Choroid plexus epithelial cell (primary cell): ENCODE measurements at regions not wholly inside any gene's neighbourhood (a gene's known extent, or its start where the extent isn't known, plus 50 kb on each side); places are given as distances from the start of the nearest gene placed in this dataset.

Experiments
- DNase-seq: peaks from one replicate; pipeline ENCODE4 v3.0.0-alpha.2; 2010; ENCODE audit warnings: low read depth
- H3K4me3 ChIP-seq: 2 replicates; pipeline ENCODE4 v1.5.1; 2011; ENCODE audit warnings: low read depth, mild to moderate bottlenecking, control low read depth, low read length, moderate library complexity
- CTCF ChIP-seq: conservative IDR thresholded peaks from 2 replicates; pipeline ENCODE4 v1.5.1; 2011; ENCODE audit warnings: low read depth, mild to moderate bottlenecking, control low read depth, inconsistent platforms, low read length, moderate library complexity

DNA sequence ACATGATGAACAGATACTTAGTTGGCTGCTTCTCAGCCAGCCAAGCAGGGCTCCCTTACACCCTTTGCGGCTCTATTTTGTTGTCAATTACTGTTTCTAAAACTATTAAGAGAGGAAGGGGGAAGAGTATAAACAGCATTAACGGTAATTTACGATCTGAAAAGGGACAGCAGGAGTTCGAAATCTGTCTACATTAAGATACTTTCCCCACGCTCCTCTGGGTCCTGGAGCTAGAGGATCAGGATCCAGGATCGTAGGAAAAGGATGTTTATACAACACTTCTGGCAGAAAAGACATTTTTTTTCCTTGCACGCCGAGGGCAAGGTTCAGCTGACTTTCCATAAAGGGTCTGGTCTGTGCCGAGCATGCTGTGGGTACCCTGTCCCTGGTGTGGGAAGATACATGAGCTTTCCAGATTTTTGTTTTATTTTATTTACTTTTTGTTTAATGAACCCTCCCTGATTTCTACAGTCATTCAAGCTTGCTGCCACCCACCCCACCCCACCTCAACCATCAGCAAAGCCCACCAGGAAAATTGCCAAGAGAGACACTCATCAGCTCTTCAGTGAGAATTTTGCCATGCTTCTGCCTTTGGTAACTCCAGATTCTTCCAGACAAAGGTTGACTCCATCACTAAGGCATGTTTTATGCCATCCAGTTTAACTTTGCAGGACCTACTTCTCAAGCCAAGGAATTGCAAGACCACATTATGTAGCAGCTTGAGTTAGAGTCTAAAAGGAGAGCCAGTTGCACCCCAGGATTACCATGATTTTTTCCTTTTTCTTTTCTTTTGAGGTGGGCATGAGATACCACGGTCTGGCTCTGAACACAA, 188.1 kb downstream of the QDPR start:
- H3K4me3 ChIP-seq, result no peak overlapping the region
- no peak for DNase-seq
- no peak for TF ChIP-seq CTCF

DNA sequence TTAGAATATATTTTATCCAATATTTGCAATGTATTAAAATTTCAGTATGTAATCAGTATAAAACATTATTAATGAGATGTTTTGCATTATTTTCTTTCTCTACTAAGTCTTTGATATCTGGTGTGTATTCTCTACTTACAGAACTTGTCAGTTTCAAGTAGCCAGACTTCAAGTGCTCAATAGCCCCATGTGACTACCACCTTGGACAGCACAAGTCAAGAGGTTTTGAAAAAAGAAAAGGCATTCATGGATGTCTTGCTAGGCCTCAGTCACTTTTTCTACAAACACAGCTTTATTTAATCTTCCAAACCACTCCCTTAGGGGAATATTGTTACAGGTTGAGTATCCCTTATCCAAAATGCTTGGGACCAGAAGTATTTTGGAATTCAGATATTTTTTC, 189.4 kb downstream of the QDPR start:
- no peak for DNase-seq
- H3K4me3 ChIP-seq, result no peak overlapping the region
- TF ChIP-seq CTCF, result no peak

DNA sequence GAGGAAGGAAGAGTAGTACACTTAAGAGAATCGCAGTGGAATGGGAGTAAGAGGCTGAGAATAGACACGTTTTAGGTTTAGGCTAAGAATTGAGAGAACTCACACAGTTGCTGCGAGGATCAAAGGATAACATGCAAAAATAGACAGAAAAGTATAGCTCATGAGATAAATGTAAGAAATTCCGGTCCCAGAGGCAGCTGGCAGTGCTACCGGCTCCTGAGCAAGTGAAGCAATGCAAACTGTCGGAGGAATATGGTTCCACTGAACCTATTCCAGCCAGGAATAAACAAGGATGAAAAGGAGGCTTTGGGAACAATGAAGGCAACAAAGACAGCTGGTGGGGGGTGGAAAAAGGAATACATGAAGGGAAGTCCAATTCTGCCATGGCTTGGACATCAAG, 191.8 kb downstream of the QDPR start:
- H3K4me3 ChIP-seq, result no peak overlapping the region
- no peak for DNase-seq
- no peak for TF ChIP-seq CTCF

GRCh38 chr4:17317526-17317925, 194.4 kb downstream of the QDPR start:
- no peak for TF ChIP-seq CTCF
- no peak overlapping the region for H3K4me3 ChIP-seq
- DNase-seq, result no peak

- peak; percentile 70 for DNase-seq
- TF ChIP-seq CTCF, result no peak
- no peak overlapping the region for H3K4me3 ChIP-seq
These were observed 195.3 kb downstream of the QDPR start for GRCh38 chr4:17316566-17316965.

DNA sequence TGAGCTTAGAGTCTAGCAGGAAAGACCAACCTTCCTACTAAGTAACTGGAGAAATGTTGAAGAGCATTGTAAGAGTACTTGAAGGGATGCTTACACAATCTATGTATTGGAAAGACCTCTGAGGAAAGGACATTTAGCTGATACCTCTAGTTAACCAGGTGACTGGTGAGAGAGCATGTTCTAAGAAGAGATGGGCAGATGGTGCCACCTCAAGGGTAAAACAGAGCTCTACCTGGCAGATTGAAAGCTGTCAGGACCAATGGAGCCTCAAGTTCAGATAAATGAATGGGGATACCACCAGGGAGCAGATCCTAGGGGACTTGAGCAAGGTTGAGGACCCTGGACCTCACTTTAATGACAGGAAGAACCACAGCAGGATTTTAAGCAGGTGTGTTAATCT, 196.4 kb downstream of the QDPR start:
- no peak for TF ChIP-seq CTCF
- no peak overlapping the region for H3K4me3 ChIP-seq
- DNase-seq, result no peak

- TF ChIP-seq CTCF, result no peak
- H3K4me3 ChIP-seq, result no peak overlapping the region
- no peak for DNase-seq
These were observed 198.7 kb downstream of the QDPR start for GRCh38 chr4:17313194-17313593.
